PC-3 (cell line): ENCODE measurements at regions not wholly inside any gene's neighbourhood (a gene's known extent, or its start where the extent isn't known, plus 50 kb on each side); places are given as distances from the start of the nearest gene placed in this dataset.

Source experiments
- ATAC-seq: fragments of 200-7000 bp; cut with Tn5 transposase; 2 replicates; pipeline ENCODE4 v1.9.1; 2020; ENCODE audit warnings: mild to moderate bottlenecking, moderate library complexity
- BruUV-seq: library from RNA; stranded (reverse); fragments of 400-500 nt; replicated peaks from 2 replicates; lab custom pipeline; 2021; lab: Mats Ljungman, UMichigan
- CTCF ChIA-PET: fragments of 300-600 bp; sonication (Branson Sonifier 250); formaldehyde crosslinking; loops from one replicate; lab custom pipeline; 2022; ENCODE audit warnings: antibody characterized with exemption; lab: Charles Lee
- POLR2A ChIA-PET: fragments of 300-600 bp; sonication (Branson Sonifier 250); formaldehyde crosslinking; loops from one replicate; lab custom pipeline; 2022; ENCODE audit warnings: antibody characterized with exemption; ENCODE audit not compliant: unreplicated experiment; lab: Charles Lee
- DNase-seq: peaks from one replicate; pipeline ENCODE4 v3.0.0-alpha.2; 2015
- H2AFZ ChIP-seq: fragments of 300-600 bp; sonication (generic); 2 replicates; pipeline ENCODE4 v1.6.0; 2016; ENCODE audit warnings: antibody characterized with exemption, low read length
- H3F3A ChIP-seq: fragments of 300-600 bp; sonication (generic); one replicate; pipeline ENCODE4 v1.6.0; 2017; ENCODE audit warnings: antibody characterized with exemption, low read length, control low read depth, mild to moderate bottlenecking; ENCODE audit not compliant: unreplicated experiment
- H3K27ac ChIP-seq: fragments of 300-600 bp; sonication (generic); 2 replicates; pipeline ENCODE4 v1.5.1; 2016; ENCODE audit warnings: mild to moderate bottlenecking, low read length
- H3K27me3 ChIP-seq: fragments of 300-600 bp; sonication (generic); 2 replicates; pipeline ENCODE4 v1.6.1; 2016; ENCODE audit warnings: low read length, mixed read lengths
- H3K36me3 ChIP-seq: fragments of 300-600 bp; sonication (generic); 2 replicates; pipeline ENCODE4 v1.6.1; 2016; ENCODE audit warnings: low read depth, mixed run types, low read length, mixed read lengths
- H3K4me1 ChIP-seq: fragments of 300-600 bp; sonication (generic); 2 replicates; pipeline ENCODE4 v1.5.1; 2016; ENCODE audit warnings: low read length; ENCODE audit not compliant: insufficient read depth
- H3K4me2 ChIP-seq: fragments of 300-600 bp; sonication (generic); 2 replicates; pipeline ENCODE4 v1.6.0; 2016; ENCODE audit warnings: low read length
- H3K4me3 ChIP-seq: fragments of 300-600 bp; sonication (generic); 2 replicates; pipeline ENCODE4 v1.5.1; 2016; ENCODE audit warnings: mild to moderate bottlenecking, low read length, mixed read lengths
- H3K79me2 ChIP-seq: fragments of 300-600 bp; sonication (generic); 2 replicates; pipeline ENCODE4 v1.6.1; 2017; ENCODE audit warnings: low read length, mixed read lengths
- H3K9ac ChIP-seq: fragments of 300-600 bp; sonication (generic); 2 replicates; pipeline ENCODE4 v1.6.0; 2016; ENCODE audit warnings: mild to moderate bottlenecking, low read length
- H3K9me2 ChIP-seq: fragments of 300-600 bp; sonication (generic); replicated peaks from 2 replicates; pipeline ENCODE4 v1.6.1; 2016; ENCODE audit warnings: mixed run types, low read length, mixed read lengths
- H3K9me3 ChIP-seq: fragments of 300-600 bp; sonication (generic); 2 replicates; pipeline ENCODE4 v1.6.1; 2016; ENCODE audit warnings: low read length, mixed read lengths
- H4K20me1 ChIP-seq: fragments of 300-600 bp; sonication (generic); 2 replicates; pipeline ENCODE4 v1.6.1; 2016; ENCODE audit warnings: low read length, mixed read lengths
- CTCF ChIP-seq: fragments of 300-600 bp; sonication (generic); conservative IDR thresholded peaks from 2 replicates; pipeline ENCODE4 v1.5.1; 2017; ENCODE audit warnings: antibody characterized with exemption, low read depth, mild to moderate bottlenecking, low read length
- EZH2 ChIP-seq: fragments of 300-600 bp; sonication (generic); IDR thresholded peaks from one replicate; pipeline ENCODE4 v1.6.1; 2017; ENCODE audit warnings: antibody characterized with exemption, mild to moderate bottlenecking, low read length; ENCODE audit not compliant: unreplicated experiment
- EZH2phosphoT487 ChIP-seq: fragments of 300-600 bp; sonication (generic); IDR thresholded peaks from 2 replicates; pipeline ENCODE4 v1.6.1; 2018; ENCODE audit warnings: mild to moderate bottlenecking, antibody characterized with exemption, low read length, borderline replicate concordance
- intact Hi-C: fragments of 100-400 bp; cut with micrococcal nuclease; formaldehyde crosslinking; loops from 2 replicates; pipeline ENCODE4 v1.9.0; 2023

- Histone ChIP-seq H3F3A (no peaks in the 10 kb centered on the region), H3K9me2 (no peaks in the 10 kb centered on the region), H3K79me2 (no peaks in the 10 kb centered on the region), H2AFZ (no peak overlapping the region), H3K4me1 (no peaks in the 10 kb centered on the region), H3K9me3 (0 out of 2 replicates have a peak, but pooled peaks cover 9% of the 10 kb centered on the region), H3K36me3 (no peaks in the 10 kb centered on the region), H3K27ac (no peak overlapping the region), H3K27me3 (no peaks in the 10 kb centered on the region), H3K9ac (no peak overlapping the region), H3K4me2 (no peak overlapping the region), H4K20me1 (no peaks in the 10 kb centered on the region), H3K4me3 (no peak overlapping the region)
- intact Hi-C loops = no loop called here
- no TSS peak for BruUV-seq
- DNase-seq (no peak), ATAC-seq (no peak)
- TF ChIP-seq CTCF = no peak
- no peak for TF ChIP-seq EZH2phosphoT487
- TF ChIP-seq EZH2 = no peak
- CTCF ChIA-PET = no interaction called here
- POLR2A ChIA-PET = no interaction called here
Observed at GRCh38 chr3:157639756-157640426, 136.7 kb upstream of the VEPH1 start.

- no peaks in the 10 kb centered on the region for H3K79me2 ChIP-seq
- no peaks in the 10 kb centered on the region for H4K20me1 ChIP-seq
- 0 out of 2 replicates have a peak, but pooled peaks cover 9% of the 10 kb centered on the region for H3K9me3 ChIP-seq
- TF ChIP-seq EZH2 (no peak), CTCF (no peak), EZH2phosphoT487 (no peak)
- no peaks in the 10 kb centered on the region for H3K9me2 ChIP-seq
- no peak overlapping the region for H2AFZ ChIP-seq
- H3K36me3 ChIP-seq = no peaks in the 10 kb centered on the region
- DNase-seq (no peak), ATAC-seq (no peak)
- no peak overlapping the region for H3K9ac ChIP-seq
- ChIA-PET CTCF (no interaction called here), POLR2A (no interaction called here)
- no peaks in the 10 kb centered on the region for H3K4me1 ChIP-seq
- intact Hi-C loops = no loop called here
- H3F3A ChIP-seq = no peaks in the 10 kb centered on the region
- H3K27me3 ChIP-seq = no peaks in the 10 kb centered on the region
- H3K4me3 ChIP-seq = no peak overlapping the region
- H3K4me2 ChIP-seq = no peak overlapping the region
- no peak overlapping the region for H3K27ac ChIP-seq
- no TSS peak for BruUV-seq
Observed at GRCh38 chr3:157637866-157638265, 134.7 kb upstream of the VEPH1 start.

GRCh38 chr3:157633241-157633640 lies 130.0 kb upstream of the VEPH1 start:
- Histone ChIP-seq H3K27ac (no peak overlapping the region), H3K27me3 (no peaks in the 10 kb centered on the region), H3K4me3 (no peak overlapping the region), H4K20me1 (no peaks in the 10 kb centered on the region), H2AFZ (no peak overlapping the region), H3K36me3 (no peaks in the 10 kb centered on the region), H3K4me2 (no peak overlapping the region), H3K79me2 (no peaks in the 10 kb centered on the region), H3K9me3 (0 out of 2 replicates have a peak, but pooled peaks cover 9% of the 10 kb centered on the region), H3F3A (no peaks in the 10 kb centered on the region), H3K9ac (no peak overlapping the region), H3K4me1 (no peaks in the 10 kb centered on the region), H3K9me2 (no peaks in the 10 kb centered on the region)
- no TSS peak for BruUV-seq
- ChIA-PET POLR2A (no interaction called here), CTCF (no interaction called here)
- ATAC-seq (no peak), DNase-seq (no peak)
- intact Hi-C loops = no loop called here
- TF ChIP-seq EZH2phosphoT487 (no peak), EZH2 (no peak), CTCF (no peak)
